ENCODE measurements at regions not wholly inside any gene's neighbourhood (a gene's known extent, or its start where the extent isn't known, plus 50 kb on each side); places are given as distances from the start of the nearest gene placed in this dataset.

GRCh38 chr6:6980999-6981597, 126.7 kb upstream of the RREB1 start:
- DNase-seq (ENCODE audit: extremely low read depth, insufficient read length) = no peak
- Histone ChIP-seq H3K36me3 (ENCODE audit: control insufficient read depth, insufficient read depth, low read length) (no peaks in the 10 kb centered on the region), H3K4me3 (replicated peaks; ENCODE audit: low read depth, low read length) (no peak overlapping the region), H3K27me3 (replicated peaks; ENCODE audit: control insufficient read depth, insufficient read depth, low read length) (no peaks in the 10 kb centered on the region; the same call in 1 of the 2 replicates)
- TF ChIP-seq CTCF (IDR thresholded peaks at IDR 0.05; ENCODE audit: insufficient read depth, low read length, poor library complexity, severe bottlenecking) = no peak

GRCh38 chr6:6981681-6982322, 126.0 kb upstream of the RREB1 start:
- no peak overlapping the region for H3K4me3 ChIP-seq (replicated peaks; ENCODE audit: low read depth, low read length)
- TF ChIP-seq CTCF (IDR thresholded peaks at IDR 0.05; ENCODE audit: insufficient read depth, low read length, poor library complexity, severe bottlenecking) = no peak
- H3K27me3 ChIP-seq (replicated peaks; ENCODE audit: control insufficient read depth, insufficient read depth, low read length) = no peaks in the 10 kb centered on the region; the same call in 1 of the 2 replicates
- no peak for DNase-seq (ENCODE audit: extremely low read depth, insufficient read length)
- H3K36me3 ChIP-seq (ENCODE audit: control insufficient read depth, insufficient read depth, low read length) = no peaks in the 10 kb centered on the region

- Histone ChIP-seq H3K4me3 (replicated peaks; ENCODE audit: low read depth, low read length) (no peak overlapping the region), H3K27me3 (replicated peaks; ENCODE audit: control insufficient read depth, insufficient read depth, low read length) (no peaks in the 10 kb centered on the region; the same call in 1 of the 2 replicates), H3K36me3 (ENCODE audit: control insufficient read depth, insufficient read depth, low read length) (no peaks in the 10 kb centered on the region)
- no peak for DNase-seq (ENCODE audit: extremely low read depth, insufficient read length)
- TF ChIP-seq CTCF (IDR thresholded peaks at IDR 0.05; ENCODE audit: insufficient read depth, low read length, poor library complexity, severe bottlenecking) = no peak
Observed at GRCh38 chr6:6982663-6983062, 125.1 kb upstream of the RREB1 start.

DNA sequence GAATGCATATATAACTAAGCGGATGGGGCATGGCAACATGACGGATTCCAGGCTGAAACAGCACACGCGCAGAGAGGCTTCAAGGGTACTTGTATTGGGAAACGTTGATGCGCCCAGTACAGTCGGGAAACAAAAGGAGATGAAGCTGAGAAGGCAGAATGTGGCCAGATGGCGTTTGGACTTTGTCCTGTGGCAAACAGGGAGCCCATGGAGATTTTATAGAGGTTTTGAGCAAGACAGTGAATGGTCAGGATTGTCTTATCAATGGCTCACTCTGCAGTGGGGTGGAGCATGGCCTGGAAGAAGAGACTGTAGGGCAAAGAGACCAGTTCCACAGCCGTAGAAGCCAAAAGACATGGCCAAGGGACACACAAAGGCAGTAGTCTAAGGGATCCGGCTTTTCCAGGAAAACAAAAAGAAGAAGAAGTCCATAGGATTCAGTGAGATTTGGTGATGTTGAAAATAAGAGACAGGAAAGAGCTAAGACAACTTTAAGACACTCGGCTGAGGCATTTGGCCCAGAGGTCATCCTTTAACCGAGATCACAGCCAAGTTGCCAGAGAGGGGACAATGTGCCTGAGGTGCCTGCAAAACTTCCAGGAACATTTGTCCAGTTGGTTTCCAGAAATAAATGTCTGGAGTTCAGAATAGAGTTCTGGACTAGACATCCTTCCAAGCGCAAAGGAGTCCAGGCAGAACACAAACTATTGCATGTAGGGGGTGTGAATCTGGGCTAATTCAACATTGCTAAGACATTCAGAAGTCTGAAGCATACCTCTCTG, 123.0 kb upstream of the RREB1 start:
- Histone ChIP-seq H3K4me3 (replicated peaks; ENCODE audit: low read depth, low read length) (no peak overlapping the region), H3K27me3 (replicated peaks; ENCODE audit: control insufficient read depth, insufficient read depth, low read length) (no peaks in the 10 kb centered on the region; the same call in 1 of the 2 replicates), H3K36me3 (ENCODE audit: control insufficient read depth, insufficient read depth, low read length) (no peaks in the 10 kb centered on the region)
- TF ChIP-seq CTCF (IDR thresholded peaks at IDR 0.05; ENCODE audit: insufficient read depth, low read length, poor library complexity, severe bottlenecking) = no peak
- no peak for DNase-seq (ENCODE audit: extremely low read depth, insufficient read length)

DNA sequence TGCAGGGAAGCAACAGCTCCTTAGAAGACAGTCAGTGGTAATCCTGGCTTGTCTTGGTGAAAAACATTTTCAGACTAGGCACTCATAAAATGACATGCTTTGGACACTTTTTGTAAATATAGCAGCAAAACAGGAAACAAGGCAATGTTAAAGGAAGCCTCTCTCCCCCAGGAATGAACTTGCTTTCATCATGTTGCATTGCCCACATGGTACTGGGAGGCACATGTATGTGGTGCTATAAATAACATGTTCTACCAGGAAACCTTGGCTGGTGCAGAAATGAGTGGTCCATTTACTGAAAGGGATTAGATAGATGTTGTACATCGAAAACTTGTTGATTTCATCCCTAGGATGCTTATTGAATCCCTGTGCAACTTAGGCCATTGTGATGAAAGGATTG, 121.4 kb upstream of the RREB1 start:
- Histone ChIP-seq H3K4me3 (replicated peaks; ENCODE audit: low read depth, low read length) (no peak overlapping the region), H3K36me3 (ENCODE audit: control insufficient read depth, insufficient read depth, low read length) (no peaks in the 10 kb centered on the region)
- no peak for DNase-seq (ENCODE audit: extremely low read depth, insufficient read length)

More for the DNA sequence above, 121.4 kb upstream of the RREB1 start:
- H3K27me3 ChIP-seq (replicated peaks; ENCODE audit: control insufficient read depth, insufficient read depth, low read length) = no peaks in the 10 kb centered on the region; the same call in 1 of the 2 replicates
- no peak for TF ChIP-seq CTCF (IDR thresholded peaks at IDR 0.05; ENCODE audit: insufficient read depth, low read length, poor library complexity, severe bottlenecking)
